HG03565 (cell line): ENCODE measurements at regions not wholly inside any gene's neighbourhood (a gene's known extent, or its start where the extent isn't known, plus 50 kb on each side); places are given as distances from the start of the nearest gene placed in this dataset.
"Not testable (repeated sequence)": the region's sequence is repeated elsewhere in the genome, so short reads cannot be mapped to it uniquely, and the experiment has no call there.

Experiments
- ATAC-seq: cut with Tn5 transposase; IDR thresholded peaks from one replicate; pipeline ENCODE4 v1.9.1; 2021; ENCODE audit warnings: mild to moderate bottlenecking, moderate library complexity; ENCODE audit not compliant: unreplicated experiment

DNA sequence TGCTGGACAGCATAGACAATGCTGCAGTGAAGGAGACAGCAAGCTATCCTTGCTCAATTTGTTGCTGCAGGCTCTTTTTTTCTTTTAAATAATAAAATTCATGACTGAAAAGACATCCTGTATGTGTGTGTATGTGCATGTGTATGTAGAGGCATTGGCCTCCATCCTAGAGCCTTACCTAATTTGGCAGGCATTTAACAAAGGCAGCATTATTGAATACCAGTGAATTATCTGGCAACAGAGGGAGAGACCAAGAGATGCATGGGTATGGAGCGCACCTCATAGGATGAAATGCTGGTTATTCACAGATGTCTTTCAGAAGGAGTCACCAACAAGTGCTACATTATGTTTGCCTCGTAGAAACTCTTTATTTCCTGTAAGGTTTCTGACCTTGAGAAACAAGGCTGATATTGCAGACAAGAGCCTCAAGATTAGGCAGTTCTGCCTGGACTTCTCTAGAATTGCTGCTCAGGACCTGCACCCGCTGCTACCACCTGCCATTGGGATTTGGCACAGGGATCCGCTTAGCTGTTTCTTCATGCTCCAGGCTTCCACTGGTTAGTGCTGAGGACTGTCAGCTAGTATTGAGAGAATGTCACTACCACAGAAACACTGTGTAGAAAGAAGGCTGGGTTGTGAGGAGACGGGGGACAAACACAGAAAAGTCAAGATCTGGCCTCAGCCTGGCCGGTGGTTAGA is 247.7 kb upstream of the RFX3 start:
- no peak for ATAC-seq

DNA sequence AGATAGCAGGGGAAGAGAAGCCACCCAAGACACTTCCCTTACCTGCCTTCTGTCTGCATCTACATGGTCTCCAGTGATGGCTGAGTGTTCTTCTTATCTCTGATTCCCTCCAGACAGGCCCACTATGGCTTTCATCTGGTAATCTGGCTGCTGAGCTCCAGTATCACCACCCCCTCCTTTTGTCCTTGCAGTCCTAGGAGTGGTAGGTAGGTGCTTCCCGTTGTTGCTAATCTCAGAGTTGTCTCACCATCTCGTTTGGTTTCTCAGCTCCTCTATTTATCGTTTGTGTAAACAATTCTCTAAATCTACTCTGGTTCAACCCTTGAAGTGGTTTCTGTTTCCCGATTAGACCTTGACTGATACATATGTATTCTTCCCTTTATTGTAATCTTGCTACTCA is 243.8 kb upstream of the RFX3 start:
- no peak for ATAC-seq

DNA sequence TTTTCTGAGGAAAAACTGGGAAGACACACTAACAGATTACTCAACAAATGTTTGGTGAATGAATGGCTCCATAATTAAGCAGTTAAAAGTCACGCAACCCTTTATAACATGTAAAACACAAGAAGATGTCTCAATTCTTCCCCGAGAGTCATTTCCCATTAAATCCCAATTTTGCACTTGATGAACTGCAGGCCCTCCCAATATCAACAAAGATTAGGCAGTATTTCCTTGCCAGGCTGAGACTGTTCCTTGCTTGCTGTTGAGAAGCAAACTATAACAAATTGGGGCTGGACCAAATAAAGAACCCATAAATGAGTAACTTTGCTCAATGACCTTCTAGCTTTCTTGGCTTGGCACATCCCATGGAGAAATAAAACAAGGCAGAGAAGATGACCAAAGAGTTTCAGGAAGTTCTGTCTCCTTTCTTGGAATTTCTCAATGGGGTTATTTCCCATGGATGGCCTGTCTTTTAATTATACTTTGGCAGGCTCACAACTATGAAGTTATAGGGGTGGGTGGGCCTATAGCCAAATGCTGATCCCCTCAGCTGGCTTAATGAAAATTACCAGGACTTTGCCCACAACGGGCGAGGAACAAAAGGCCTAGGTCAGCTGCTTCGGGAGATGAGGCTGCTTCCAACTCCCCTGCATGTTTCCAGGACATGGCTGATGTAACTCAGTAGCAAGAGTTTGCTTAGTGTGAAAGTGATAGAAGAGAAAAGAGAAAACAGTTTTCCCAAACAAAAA is 243.1 kb upstream of the RFX3 start:
- no peak for ATAC-seq

GRCh38 chr9:3768286-3768685 is 242.5 kb upstream of the RFX3 start:
- no peak for ATAC-seq

GRCh38 chr9:3762076-3762475 is 236.3 kb upstream of the RFX3 start:
- no peak for ATAC-seq

- no peak for ATAC-seq
Observed at GRCh38 chr9:3760031-3760430, 234.2 kb upstream of the RFX3 start.

DNA sequence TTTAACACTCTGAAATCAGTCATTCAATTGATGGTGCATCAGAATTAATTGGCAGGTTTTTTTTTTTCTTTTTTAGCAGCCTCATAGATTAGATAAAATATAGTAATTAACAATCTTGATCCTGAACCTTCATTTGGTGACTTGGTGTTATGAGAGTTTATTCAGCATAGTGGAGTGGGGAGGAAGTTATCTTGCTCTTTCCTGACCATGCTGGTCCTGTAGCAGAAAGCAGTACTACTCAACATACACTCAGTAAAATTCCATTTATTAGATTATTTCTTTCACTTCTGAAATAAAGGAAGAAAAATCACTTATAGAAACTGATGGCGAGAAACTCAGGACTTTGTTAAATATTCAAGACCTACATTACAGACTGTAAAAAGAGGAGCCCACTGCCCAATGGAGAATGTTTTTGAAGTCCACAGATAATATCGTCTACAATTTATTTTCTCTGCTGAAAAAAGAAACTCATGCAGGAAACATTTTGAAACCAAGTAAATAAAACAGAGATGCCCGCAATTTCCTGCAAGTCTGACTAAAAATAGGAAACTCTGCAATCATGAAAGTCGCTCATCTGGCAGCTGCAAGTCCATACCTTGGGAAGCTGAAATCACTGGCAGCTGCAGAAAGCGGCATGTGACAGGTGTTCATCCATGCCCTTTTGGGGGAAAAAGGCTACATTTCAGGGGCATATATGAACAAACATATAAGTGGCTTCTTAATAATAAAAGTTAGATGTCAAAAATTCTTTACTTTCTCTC is 233.2 kb upstream of the RFX3 start:
- ATAC-seq: no peak

- ATAC-seq: no peak
Observed at GRCh38 chr9:3756071-3756470, 230.3 kb upstream of the RFX3 start.

DNA sequence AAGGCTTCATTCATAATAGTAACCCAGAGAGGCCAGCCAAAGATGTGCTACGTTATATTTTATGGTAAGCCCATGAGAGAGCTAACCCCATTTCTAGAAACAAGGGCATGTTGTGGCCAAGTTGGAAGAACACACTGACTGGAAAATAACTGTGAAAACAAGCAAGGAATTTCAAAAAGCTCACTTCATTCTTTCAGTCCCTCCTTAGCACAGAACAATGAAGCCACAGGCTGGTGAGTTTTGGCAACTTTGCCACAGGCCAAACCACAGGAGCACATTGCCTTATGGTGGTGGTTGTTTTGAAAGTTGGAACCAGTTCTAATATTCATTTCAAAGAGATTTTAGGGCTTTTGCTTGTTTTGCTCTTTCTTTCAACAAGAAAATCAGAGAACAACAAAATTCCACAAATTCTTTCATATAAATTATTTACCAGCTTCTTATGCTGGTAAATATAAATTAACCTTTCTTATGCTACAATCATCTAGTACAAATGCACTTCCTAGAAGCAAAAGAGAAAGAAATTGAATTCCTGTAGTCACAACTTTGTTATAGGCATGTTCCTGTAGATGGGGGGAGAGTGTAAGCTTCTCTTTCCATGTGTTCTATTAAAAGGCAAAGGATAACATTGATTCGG is 225.4 kb upstream of the RFX3 start:
- ATAC-seq: no peak

DNA sequence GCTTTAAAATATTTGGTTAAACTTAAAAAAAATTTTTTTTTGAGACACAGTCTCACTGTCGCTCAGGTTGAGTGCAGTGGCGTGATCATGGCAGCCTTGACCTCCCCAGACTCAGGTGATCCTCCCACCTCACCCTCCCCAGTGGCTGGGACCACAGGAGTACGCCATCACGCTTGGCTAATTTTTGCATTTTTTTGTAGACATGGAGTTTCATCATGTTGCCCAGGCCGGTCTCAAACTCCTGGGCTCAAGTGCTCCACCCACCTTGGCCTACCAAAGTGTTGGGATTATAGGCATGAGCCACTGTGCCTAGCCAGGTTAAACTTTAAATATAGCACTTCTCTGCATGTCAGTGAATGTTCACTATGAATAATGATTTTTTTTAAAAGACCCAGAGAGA is 224.5 kb upstream of the RFX3 start:
- ATAC-seq: no peak

DNA sequence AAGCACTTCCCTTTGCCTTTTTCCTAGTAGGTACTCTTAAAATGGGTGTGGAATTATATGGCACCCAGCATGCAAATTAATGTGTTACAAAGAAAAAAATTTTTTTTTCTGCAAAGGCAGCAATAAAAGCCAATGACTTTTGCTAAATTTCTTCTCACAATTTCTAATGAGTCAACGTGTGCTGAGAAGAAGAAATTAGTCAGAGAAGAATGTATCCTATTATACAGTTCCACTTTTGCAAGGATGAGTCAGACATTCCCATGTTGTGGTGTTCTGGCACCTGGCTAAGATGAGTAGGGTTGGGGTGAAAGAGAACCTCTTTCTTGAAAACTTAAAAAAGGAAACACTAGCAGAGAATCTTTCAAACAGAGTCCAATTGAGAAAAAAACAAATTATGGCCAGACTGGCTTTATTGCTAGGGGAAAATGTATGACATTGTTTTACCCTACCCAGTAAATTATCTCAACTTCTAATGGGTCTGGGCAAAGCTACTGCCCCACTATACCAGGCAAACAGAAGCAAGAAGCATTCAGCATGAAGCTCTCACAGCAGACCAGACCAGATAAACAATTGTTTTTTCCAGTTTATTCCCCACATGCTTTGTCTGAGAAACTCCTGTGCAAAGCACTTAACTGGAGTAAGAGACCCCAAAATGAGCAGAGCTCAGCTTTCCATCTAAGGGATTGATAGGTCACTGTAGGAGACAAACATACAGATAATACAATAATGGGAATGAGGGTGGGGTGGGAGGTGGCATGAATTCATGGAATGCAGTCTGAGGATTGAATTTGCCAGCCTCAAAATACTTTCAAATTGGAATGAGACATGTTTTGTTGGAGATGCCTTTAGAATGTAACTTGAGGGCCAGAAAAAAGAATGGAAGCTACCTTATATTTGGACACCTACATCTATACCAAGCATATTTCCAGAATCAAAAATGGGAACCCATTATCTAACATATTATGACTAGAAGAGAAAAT is 220.8 kb upstream of the RFX3 start:
- ATAC-seq: no peak

DNA sequence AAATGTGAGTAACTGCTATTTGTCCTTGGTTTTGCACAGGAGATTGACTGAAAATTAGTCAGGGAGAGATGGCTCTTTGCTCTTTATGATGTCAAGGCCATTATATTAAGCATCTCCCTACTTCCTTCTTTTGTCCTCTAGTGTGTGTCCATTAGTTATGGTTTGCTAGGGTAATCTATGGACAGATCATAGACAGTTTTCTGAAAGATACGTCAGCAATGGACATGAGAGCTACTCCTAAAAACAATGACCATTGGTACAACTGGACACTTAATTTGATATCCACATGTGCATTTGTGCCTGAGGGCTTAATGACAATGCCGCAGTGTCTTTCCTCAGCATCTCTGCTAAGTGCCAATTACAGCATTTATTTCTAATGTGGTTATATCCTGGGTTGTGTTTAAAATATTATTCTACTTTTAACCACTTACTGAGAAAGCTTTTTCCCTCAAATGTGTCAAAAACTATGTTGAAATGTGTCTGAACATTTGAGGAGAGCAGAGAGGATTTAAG is 218.2 kb upstream of the RFX3 start:
- ATAC-seq: no peak

DNA sequence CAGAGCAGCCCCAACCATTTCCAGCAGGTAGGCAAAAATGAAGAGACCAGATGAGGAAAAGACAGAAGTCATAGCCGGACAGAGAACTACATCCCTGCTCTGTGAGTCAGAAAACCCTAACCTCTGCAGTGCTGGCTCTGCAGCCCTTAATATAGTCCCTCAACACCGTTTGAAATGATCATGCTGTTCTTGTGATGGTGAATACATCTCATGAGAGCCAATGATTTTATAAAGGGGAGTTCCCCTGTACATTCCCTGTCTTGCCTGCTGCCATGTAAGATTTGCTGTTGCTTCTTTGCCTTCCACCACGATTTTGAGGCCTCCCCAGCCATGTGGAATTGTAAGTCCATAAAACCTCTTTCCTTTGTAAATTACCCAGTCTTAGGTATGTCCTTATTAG is 216.8 kb upstream of the RFX3 start:
- no peak for ATAC-seq

DNA sequence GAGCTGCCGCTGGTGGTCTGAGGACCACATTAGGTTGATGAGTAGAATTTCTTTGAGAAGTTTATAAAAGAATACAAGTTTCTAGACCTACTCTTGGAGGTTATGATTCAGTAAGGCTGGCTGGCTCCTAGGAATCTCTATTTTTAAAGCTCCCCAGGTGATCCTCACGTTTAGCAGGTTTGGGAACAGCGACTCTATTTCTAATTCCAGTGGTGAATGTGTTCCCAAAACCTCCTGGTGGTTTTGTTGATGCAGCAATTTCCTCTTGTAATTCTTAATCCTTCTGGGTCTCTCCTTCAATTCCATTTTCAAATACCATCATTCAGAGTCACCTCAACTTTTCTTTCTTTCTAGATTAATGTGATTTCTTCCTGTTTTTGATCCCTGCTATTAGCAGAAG is 215.9 kb upstream of the RFX3 start:
- ATAC-seq: no peak

DNA sequence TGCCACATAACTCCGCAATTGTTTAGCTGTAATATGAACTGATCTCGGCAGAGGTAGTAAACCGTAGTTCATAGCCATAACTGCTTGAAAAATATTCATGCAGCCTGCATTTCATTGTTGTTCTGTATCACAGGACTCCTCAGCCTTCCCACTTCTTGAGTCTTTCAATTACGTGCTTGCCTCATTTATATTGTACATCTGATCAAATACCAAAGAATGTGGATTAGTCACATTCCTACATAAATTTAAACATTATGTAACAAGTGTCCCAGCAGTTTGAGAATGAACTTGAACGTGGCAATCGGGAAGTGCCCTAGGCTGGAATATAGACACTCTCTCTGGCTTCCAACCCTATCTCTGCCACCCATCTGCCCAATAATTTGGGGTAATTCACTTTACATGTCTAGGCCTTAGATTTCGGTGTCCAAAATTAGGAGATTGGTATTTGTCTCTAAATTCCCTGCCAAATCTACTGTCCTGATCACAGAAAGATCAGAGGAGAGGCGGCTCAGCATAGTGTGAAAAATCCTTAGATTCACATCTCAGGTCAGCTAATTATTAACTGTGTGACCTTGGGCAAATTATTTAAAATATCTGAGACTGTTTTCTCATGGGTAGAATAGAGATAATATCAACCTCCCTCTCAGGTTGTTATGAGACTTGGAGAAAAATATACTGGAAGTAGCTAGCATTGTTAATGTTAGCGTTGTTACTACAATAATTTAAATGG is 215.1 kb upstream of the RFX3 start:
- ATAC-seq: no peak

GRCh38 chr9:3736161-3736560 is 210.4 kb upstream of the RFX3 start:
- ATAC-seq: no peak

DNA sequence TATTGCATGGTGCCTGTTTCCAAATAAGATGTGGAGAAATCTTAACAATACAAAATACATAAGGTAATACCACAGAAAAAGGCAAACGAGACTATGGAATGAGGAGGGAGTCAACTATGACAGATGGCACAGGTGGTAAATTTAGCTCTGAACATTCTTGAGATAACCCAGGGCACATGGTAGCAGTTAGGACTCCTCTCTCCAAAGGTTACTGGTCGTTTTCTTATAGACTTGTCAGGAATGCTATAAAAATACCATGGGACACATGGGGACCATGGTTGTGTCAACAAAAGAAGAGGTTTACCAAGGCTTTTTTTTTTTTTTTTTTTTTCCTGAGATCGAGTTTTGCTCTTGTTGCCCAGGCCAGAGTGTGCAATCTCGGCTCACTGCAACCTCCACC is 209.4 kb upstream of the RFX3 start:
- ATAC-seq: no peak

- ATAC-seq: not testable (repeated sequence)
Observed at GRCh38 chr9:3733527-3734262, 207.9 kb upstream of the RFX3 start.

DNA sequence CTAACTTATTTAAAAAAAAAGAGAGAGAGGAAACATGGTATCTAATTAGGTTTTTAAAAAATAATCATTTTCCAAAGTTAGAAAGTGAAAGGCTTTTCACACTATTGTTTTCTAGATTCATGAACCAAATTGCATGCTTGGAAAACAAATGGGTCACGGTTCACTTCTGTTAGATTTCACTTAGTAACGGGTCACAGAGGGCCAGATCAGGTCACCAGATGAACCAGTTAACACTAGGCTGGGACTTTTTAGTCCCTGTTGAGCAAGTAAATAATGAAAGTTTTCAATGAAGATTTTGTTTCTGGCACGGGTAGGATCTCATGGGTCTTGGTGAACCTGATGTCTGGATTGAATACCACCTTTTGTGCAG is 207.2 kb upstream of the RFX3 start:
- no peak for ATAC-seq
